GM06990 (cell line): ENCODE measurements at regions not wholly inside any gene's neighbourhood (a gene's known extent, or its start where the extent isn't known, plus 50 kb on each side); places are given as distances from the start of the nearest gene placed in this dataset.

ENCODE experiments used
- DNase-seq: peaks from one replicate; pipeline ENCODE4 v3.0.0-alpha.2; 2011; ENCODE audit not compliant: insufficient read length; ENCODE audit errors: extremely low read depth
- H3K27me3 ChIP-seq: replicated peaks from 2 replicates; pipeline ENCODE4 v1.6.0; 2011; ENCODE audit warnings: low read length; ENCODE audit not compliant: control insufficient read depth, insufficient read depth
- H3K36me3 ChIP-seq: 2 replicates; pipeline ENCODE4 v1.5.1; 2011; ENCODE audit warnings: low read length; ENCODE audit not compliant: control insufficient read depth, insufficient read depth
- H3K4me3 ChIP-seq: replicated peaks from 2 replicates; pipeline ENCODE4 v1.5.1; 2011; ENCODE audit warnings: low read depth, mild to moderate bottlenecking, control low read depth, low read length
- TF ChIP-seq, protein P1 (sequence below): IDR thresholded peaks from 2 replicates; pipeline ENCODE4 v1.5.1; 2011; ENCODE audit warnings: low read length, control low read depth, mild to moderate bottlenecking, inconsistent platforms; ENCODE audit not compliant: insufficient read depth, poor library complexity, severe bottlenecking

GRCh38 chr1:5404412-5405203, 587.6 kb downstream of the NPHP4 start:
- no peak overlapping the region for H3K4me3 ChIP-seq

DNA sequence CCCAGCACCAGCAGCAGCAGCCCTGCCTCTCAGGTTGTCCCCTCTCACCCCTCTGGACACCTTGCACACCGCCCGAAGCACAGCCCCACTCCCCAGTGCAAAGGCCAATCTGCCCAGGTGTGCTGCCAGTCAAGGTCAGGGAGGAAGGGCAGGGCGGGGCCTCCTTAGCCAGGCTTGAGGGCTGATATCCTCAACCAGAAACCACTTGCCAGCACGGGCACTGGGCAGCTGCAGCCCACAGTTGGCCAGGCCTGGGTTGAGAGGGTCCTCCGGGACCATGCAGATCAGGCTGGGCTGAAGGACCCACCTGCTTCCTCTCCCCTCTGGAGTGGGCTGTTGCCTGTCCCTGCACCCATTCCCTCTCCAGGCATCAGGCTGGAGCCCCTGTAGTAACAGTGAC, 588.3 kb downstream of the NPHP4 start:
- no peaks in the 10 kb centered on the region for H3K27me3 ChIP-seq
- TF ChIP-seq, protein P1, sequence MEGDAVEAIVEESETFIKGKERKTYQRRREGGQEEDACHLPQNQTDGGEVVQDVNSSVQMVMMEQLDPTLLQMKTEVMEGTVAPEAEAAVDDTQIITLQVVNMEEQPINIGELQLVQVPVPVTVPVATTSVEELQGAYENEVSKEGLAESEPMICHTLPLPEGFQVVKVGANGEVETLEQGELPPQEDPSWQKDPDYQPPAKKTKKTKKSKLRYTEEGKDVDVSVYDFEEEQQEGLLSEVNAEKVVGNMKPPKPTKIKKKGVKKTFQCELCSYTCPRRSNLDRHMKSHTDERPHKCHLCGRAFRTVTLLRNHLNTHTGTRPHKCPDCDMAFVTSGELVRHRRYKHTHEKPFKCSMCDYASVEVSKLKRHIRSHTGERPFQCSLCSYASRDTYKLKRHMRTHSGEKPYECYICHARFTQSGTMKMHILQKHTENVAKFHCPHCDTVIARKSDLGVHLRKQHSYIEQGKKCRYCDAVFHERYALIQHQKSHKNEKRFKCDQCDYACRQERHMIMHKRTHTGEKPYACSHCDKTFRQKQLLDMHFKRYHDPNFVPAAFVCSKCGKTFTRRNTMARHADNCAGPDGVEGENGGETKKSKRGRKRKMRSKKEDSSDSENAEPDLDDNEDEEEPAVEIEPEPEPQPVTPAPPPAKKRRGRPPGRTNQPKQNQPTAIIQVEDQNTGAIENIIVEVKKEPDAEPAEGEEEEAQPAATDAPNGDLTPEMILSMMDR = no peak
- no peak overlapping the region for H3K4me3 ChIP-seq
- no peak for DNase-seq
- H3K36me3 ChIP-seq = no peaks in the 10 kb centered on the region

More at GRCh38 chr1:5404412-5405203, 587.6 kb downstream of the NPHP4 start:
- TF ChIP-seq, protein P1 = no peak
- no peaks in the 10 kb centered on the region for H3K36me3 ChIP-seq
- no peak for DNase-seq
- H3K27me3 ChIP-seq = no peaks in the 10 kb centered on the region

- DNase-seq = no peak
These were observed 589.6 kb downstream of the NPHP4 start for GRCh38 chr1:5402618-5403017.

GRCh38 chr1:5399771-5400170, 592.5 kb downstream of the NPHP4 start:
- Histone ChIP-seq H3K27me3 (no peaks in the 10 kb centered on the region), H3K4me3 (no peak overlapping the region)
- TF ChIP-seq, protein P1 = no peak

More at GRCh38 chr1:5402618-5403017, 589.6 kb downstream of the NPHP4 start:
- H3K4me3 ChIP-seq = no peak overlapping the region
- H3K27me3 ChIP-seq = no peaks in the 10 kb centered on the region
- TF ChIP-seq, protein P1 = no peak
- H3K36me3 ChIP-seq = no peaks in the 10 kb centered on the region

DNA sequence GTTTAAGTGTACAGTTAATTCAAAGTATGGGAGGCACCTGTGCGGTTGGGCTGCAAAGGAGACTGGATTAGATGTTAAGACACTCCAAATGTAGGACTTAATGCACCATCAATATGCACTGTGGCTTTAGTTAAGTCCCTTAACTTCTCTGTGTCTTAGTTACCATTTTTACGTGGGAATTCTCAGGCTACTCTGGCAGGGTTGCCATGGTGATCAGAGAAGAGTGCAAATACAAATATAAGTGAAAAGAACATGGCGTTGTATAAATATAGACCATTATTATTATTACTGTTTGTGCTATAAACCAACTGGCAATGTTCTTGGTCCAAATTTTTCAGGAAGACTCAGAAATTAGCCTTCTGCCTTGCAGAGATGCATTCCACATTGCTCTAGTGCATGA, 595.6 kb downstream of the NPHP4 start:
- TF ChIP-seq, protein P1 = no peak
- Histone ChIP-seq H3K4me3 (no peak overlapping the region), H3K36me3 (no peaks in the 10 kb centered on the region), H3K27me3 (no peaks in the 10 kb centered on the region)
- no peak for DNase-seq

More at GRCh38 chr1:5399771-5400170, 592.5 kb downstream of the NPHP4 start:
- no peak for DNase-seq
- no peaks in the 10 kb centered on the region for H3K36me3 ChIP-seq
